ENCODE measurements at regions not wholly inside any gene's neighbourhood (a gene's known extent, or its start where the extent isn't known, plus 50 kb on each side); places are given as distances from the start of the nearest gene placed in this dataset.

DNA sequence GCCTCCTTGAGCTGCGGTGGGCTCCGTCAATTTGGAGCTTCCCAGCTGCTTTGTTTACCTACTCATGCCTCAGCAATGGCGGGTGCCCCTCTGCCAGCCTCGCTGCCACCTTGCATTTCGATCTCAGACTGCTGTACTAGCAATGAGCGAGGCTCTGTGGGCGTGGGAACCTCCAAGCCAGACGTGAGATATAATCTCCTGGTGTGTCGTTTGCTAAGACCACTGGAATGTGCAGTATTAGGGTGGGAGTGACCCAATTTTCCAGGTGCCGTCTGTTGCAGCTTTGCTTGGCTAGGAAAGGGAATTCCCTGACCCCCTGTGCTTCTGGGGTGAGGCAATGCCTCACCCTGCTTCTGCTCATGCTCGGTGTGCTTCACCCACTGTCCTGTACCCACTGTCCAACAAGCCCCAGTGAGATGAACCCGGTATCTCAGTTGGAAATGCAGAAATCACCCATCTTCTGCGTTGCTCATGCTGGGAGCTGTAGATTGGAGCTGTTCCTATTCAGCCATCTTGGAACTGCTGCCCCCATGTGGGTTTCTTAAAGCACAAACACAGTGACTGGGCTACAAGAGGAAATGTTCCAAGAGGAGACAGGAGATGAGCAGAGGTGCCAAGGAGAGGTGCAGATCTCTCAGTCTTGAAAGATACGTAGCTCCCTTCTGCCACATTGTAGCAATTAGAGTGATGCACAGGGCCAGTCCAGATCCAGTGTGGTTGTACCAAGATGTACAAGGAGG, 193.0 kb upstream of the IGFBP7 start:
- TF ChIP-seq, protein P1, sequence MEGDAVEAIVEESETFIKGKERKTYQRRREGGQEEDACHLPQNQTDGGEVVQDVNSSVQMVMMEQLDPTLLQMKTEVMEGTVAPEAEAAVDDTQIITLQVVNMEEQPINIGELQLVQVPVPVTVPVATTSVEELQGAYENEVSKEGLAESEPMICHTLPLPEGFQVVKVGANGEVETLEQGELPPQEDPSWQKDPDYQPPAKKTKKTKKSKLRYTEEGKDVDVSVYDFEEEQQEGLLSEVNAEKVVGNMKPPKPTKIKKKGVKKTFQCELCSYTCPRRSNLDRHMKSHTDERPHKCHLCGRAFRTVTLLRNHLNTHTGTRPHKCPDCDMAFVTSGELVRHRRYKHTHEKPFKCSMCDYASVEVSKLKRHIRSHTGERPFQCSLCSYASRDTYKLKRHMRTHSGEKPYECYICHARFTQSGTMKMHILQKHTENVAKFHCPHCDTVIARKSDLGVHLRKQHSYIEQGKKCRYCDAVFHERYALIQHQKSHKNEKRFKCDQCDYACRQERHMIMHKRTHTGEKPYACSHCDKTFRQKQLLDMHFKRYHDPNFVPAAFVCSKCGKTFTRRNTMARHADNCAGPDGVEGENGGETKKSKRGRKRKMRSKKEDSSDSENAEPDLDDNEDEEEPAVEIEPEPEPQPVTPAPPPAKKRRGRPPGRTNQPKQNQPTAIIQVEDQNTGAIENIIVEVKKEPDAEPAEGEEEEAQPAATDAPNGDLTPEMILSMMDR (IDR thresholded peaks at IDR 0.05), result no peak
- no peak for TF ChIP-seq POLR2A (IDR thresholded peaks at IDR 0.05)

Measured in transverse colon (tissue), 3 donors.